Stimulated activated naive CD8-positive, alpha-beta T cell treated with anti-CD3 and anti-CD28 coated beads, Interleukin-15, amount 100 ng/mL, for 72 hours (primary cell): ENCODE measurements at regions not wholly inside any gene's neighbourhood (a gene's known extent, or its start where the extent isn't known, plus 50 kb on each side); places are given as distances from the start of the nearest gene placed in this dataset.

Experiments
- ATAC-seq: fragments of 150-1000 bp; cut with Tn5 transposase; 2 replicates; pipeline ENCODE4 v1.10.0; 2021; ENCODE audit warnings: mild to moderate bottlenecking, moderate library complexity
- DNase-seq, 2 donors: peaks; one replicate each; pipeline ENCODE4 v3.0.0; 2021 to 2022
- H3K27ac Mint-ChIP-seq, 2 donors: one replicate each; pipeline ENCODE4 v1.8.0; 2022; ENCODE audit warnings: mild to moderate bottlenecking in 2 of 2, mixed read lengths in 2 of 2, moderate library complexity in 2 of 2
- H3K27me3 Mint-ChIP-seq: one replicate; pipeline ENCODE4 v1.8.0; 2022; ENCODE audit warnings: mixed read lengths
- H3K4me1 Mint-ChIP-seq: one replicate; pipeline ENCODE4 v1.8.0; 2022; ENCODE audit warnings: mild to moderate bottlenecking, mixed read lengths
- H3K4me3 Mint-ChIP-seq, 2 donors: one replicate each; pipeline ENCODE4 v1.8.0; 2022; ENCODE audit warnings: mild to moderate bottlenecking in 2 of 2, mixed read lengths in 2 of 2, moderate library complexity in 1 of 2
- H3K9me3 Mint-ChIP-seq, 2 donors: one replicate each; pipeline ENCODE4 v1.8.0; 2022; ENCODE audit warnings: mixed read lengths in 2 of 2

GRCh38 chr5:168023191-168023590, 268.3 kb upstream of the WWC1 start:
- Mint-ChIP-seq H3K4me1 (no peaks in the 10 kb centered on the region), H3K9me3 (peaks cover 0 to 13% of the 10 kb centered on the region in 2 donors), H3K27ac (no peak overlapping the region), H3K4me3 (no peak overlapping the region), H3K27me3 (peaks cover 25% of the 10 kb centered on the region)
- no peak for DNase-seq
- ATAC-seq, result no peak

- no peak for DNase-seq
- no peak for ATAC-seq
- no peak overlapping the region for H3K27ac Mint-ChIP-seq
- H3K4me3 Mint-ChIP-seq, result no peak overlapping the region
- no peaks in the 10 kb centered on the region for H3K4me1 Mint-ChIP-seq
- H3K9me3 Mint-ChIP-seq, result peaks cover 0 to 7% of the 10 kb centered on the region in 2 donors
- peaks cover 18% of the 10 kb centered on the region for H3K27me3 Mint-ChIP-seq
These were observed 267.1 kb upstream of the WWC1 start for GRCh38 chr5:168024306-168024705.

GRCh38 chr5:168027007-168027406, 264.4 kb upstream of the WWC1 start:
- Mint-ChIP-seq H3K9me3 (peaks cover 5 to 15% of the 10 kb centered on the region in 2 donors), H3K4me3 (no peak overlapping the region), H3K4me1 (no peaks in the 10 kb centered on the region), H3K27ac (no peak overlapping the region), H3K27me3 (no peaks in the 10 kb centered on the region)
- DNase-seq (no peak), ATAC-seq (no peak)

- ATAC-seq (no peak), DNase-seq (no peak)
- Mint-ChIP-seq H3K27ac (no peak overlapping the region), H3K9me3 (peaks cover 5 to 15% of the 10 kb centered on the region in 2 donors), H3K4me3 (no peak overlapping the region), H3K4me1 (no peaks in the 10 kb centered on the region), H3K27me3 (no peaks in the 10 kb centered on the region)
These were observed 260.5 kb upstream of the WWC1 start for GRCh38 chr5:168030912-168031311.

- Mint-ChIP-seq H3K4me3 (no peak overlapping the region), H3K4me1 (no peaks in the 10 kb centered on the region), H3K27ac (no peak overlapping the region), H3K27me3 (no peaks in the 10 kb centered on the region), H3K9me3 (peaks cover 5 to 15% of the 10 kb centered on the region in 2 donors)
- ATAC-seq (no peak), DNase-seq (no peak)
These were observed 259.8 kb upstream of the WWC1 start for GRCh38 chr5:168031614-168032013.

GRCh38 chr5:168039039-168039438, 252.4 kb upstream of the WWC1 start:
- DNase-seq (no peak), ATAC-seq (no peak)
- Mint-ChIP-seq H3K4me3 (no peak overlapping the region), H3K27ac (no peak overlapping the region), H3K4me1 (no peaks in the 10 kb centered on the region), H3K27me3 (no peaks in the 10 kb centered on the region), H3K9me3 (no peaks in the 10 kb centered on the region)

GRCh38 chr5:168039566-168040248, 251.7 kb upstream of the WWC1 start:
- no peak for ATAC-seq
- Mint-ChIP-seq H3K27me3 (no peaks in the 10 kb centered on the region), H3K27ac (no peak overlapping the region), H3K4me3 (no peak overlapping the region), H3K4me1 (no peaks in the 10 kb centered on the region), H3K9me3 (no peaks in the 10 kb centered on the region)
- DNase-seq, result no peak

GRCh38 chr5:168041583-168041982, 249.9 kb upstream of the WWC1 start:
- no peak overlapping the region for H3K27ac Mint-ChIP-seq
- H3K4me3 Mint-ChIP-seq, result no peak overlapping the region
- no peaks in the 10 kb centered on the region for H3K4me1 Mint-ChIP-seq
- H3K27me3 Mint-ChIP-seq, result no peaks in the 10 kb centered on the region
- no peak for ATAC-seq
- no peak for DNase-seq
- no peaks in the 10 kb centered on the region for H3K9me3 Mint-ChIP-seq

- DNase-seq (no peak), ATAC-seq (no peak)
- Mint-ChIP-seq H3K27me3 (no peaks in the 10 kb centered on the region), H3K9me3 (no peaks in the 10 kb centered on the region), H3K4me3 (no peak overlapping the region), H3K27ac (no peak overlapping the region), H3K4me1 (no peaks in the 10 kb centered on the region)
These were observed 249.0 kb upstream of the WWC1 start for GRCh38 chr5:168042284-168043068.

GRCh38 chr5:168046163-168046562, 245.3 kb upstream of the WWC1 start:
- H3K4me1 Mint-ChIP-seq, result no peaks in the 10 kb centered on the region

GRCh38 chr5:168047043-168047668, 244.3 kb upstream of the WWC1 start:
- H3K9me3 Mint-ChIP-seq, result no peaks in the 10 kb centered on the region
- DNase-seq (no peak), ATAC-seq (no peak)

More at GRCh38 chr5:168046163-168046562, 245.3 kb upstream of the WWC1 start:
- Mint-ChIP-seq H3K4me3 (no peak overlapping the region), H3K9me3 (no peaks in the 10 kb centered on the region), H3K27ac (no peak overlapping the region), H3K27me3 (no peaks in the 10 kb centered on the region)
- no peak for DNase-seq
- ATAC-seq, result no peak

GRCh38 chr5:168047669-168048111, 243.8 kb upstream of the WWC1 start:
- DNase-seq, result no peak
- no peaks in the 10 kb centered on the region for H3K9me3 Mint-ChIP-seq
- H3K27ac Mint-ChIP-seq, result no peak overlapping the region
- ATAC-seq, result no peak
- no peaks in the 10 kb centered on the region for H3K4me1 Mint-ChIP-seq
- no peak overlapping the region for H3K4me3 Mint-ChIP-seq
- no peaks in the 10 kb centered on the region for H3K27me3 Mint-ChIP-seq

More at GRCh38 chr5:168047043-168047668, 244.3 kb upstream of the WWC1 start:
- no peaks in the 10 kb centered on the region for H3K27me3 Mint-ChIP-seq
- no peak overlapping the region for H3K4me3 Mint-ChIP-seq
- no peak overlapping the region for H3K27ac Mint-ChIP-seq
- H3K4me1 Mint-ChIP-seq, result no peaks in the 10 kb centered on the region

- ATAC-seq (no peak), DNase-seq (no peak)
- Mint-ChIP-seq H3K4me1 (no peaks in the 10 kb centered on the region), H3K9me3 (no peaks in the 10 kb centered on the region), H3K27ac (no peak overlapping the region), H3K27me3 (no peaks in the 10 kb centered on the region), H3K4me3 (no peak overlapping the region)
These were observed 243.0 kb upstream of the WWC1 start for GRCh38 chr5:168048486-168048885.

- DNase-seq (no peak), ATAC-seq (no peak)
- peaks cover under 1 to 6% of the 10 kb centered on the region in 2 donors for H3K9me3 Mint-ChIP-seq
- H3K4me3 Mint-ChIP-seq, result no peak overlapping the region
- H3K27me3 Mint-ChIP-seq, result no peaks in the 10 kb centered on the region
- no peaks in the 10 kb centered on the region for H3K4me1 Mint-ChIP-seq
- H3K27ac Mint-ChIP-seq, result no peak overlapping the region
These were observed 238.8 kb upstream of the WWC1 start for GRCh38 chr5:168052686-168053085.

- H3K9me3 Mint-ChIP-seq, result peaks cover 5 to 6% of the 10 kb centered on the region in 2 donors
These were observed 237.4 kb upstream of the WWC1 start for GRCh38 chr5:168054091-168054490.

GRCh38 chr5:168055141-168055683, 236.2 kb upstream of the WWC1 start:
- ATAC-seq (no peak), DNase-seq (no peak)
- Mint-ChIP-seq H3K9me3 (peaks cover 5 to 6% of the 10 kb centered on the region in 2 donors), H3K27me3 (no peaks in the 10 kb centered on the region), H3K4me1 (no peaks in the 10 kb centered on the region), H3K27ac (no peak overlapping the region), H3K4me3 (no peak overlapping the region)

More at GRCh38 chr5:168054091-168054490, 237.4 kb upstream of the WWC1 start:
- no peak overlapping the region for H3K27ac Mint-ChIP-seq
- H3K27me3 Mint-ChIP-seq, result no peaks in the 10 kb centered on the region
- H3K4me3 Mint-ChIP-seq, result no peak overlapping the region
- ATAC-seq (no peak), DNase-seq (no peak)
- H3K4me1 Mint-ChIP-seq, result no peaks in the 10 kb centered on the region
